MM.1S (cell line): ENCODE measurements at regions not wholly inside any gene's neighbourhood (a gene's known extent, or its start where the extent isn't known, plus 50 kb on each side); places are given as distances from the start of the nearest gene placed in this dataset.

Source experiments
- CTCF ChIP-seq: fragments of 300-600 bp; sonication (generic); IDR thresholded peaks from 2 replicates; pipeline ENCODE4 v1.5.1; 2016; ENCODE audit warnings: antibody characterized with exemption, low read length, mixed read lengths
- EZH2 ChIP-seq: fragments of 300-600 bp; sonication (generic); optimal IDR thresholded peaks from 2 replicates; pipeline ENCODE3; 2017; ENCODE audit warnings: low read depth, mild to moderate bottlenecking, antibody characterized with exemption, low read length, mixed read lengths

GRCh38 chr4:55707507-55707906 lies 71.4 kb upstream of the NMU start:
- TF ChIP-seq EZH2 = no peak
- TF ChIP-seq CTCF = no peak
